Mesothelial cell of epicardium (in vitro differentiated cells): ENCODE measurements at regions not wholly inside any gene's neighbourhood (a gene's known extent, or its start where the extent isn't known, plus 50 kb on each side); places are given as distances from the start of the nearest gene placed in this dataset.

Source experiments
- DNase-seq, 2 experiments: peaks; one replicate each; pipeline ENCODE4 v3.0.0; 2021; ENCODE audit warnings: low spot score in 2 of 2; ENCODE audit not compliant: unreplicated experiment in 2 of 2
- H3K27ac Mint-ChIP-seq: 2 replicates; pipeline ENCODE4 v1.8.0; 2021; ENCODE audit warnings: mixed read lengths
- H3K27me3 Mint-ChIP-seq: 2 replicates; pipeline ENCODE4 v1.8.0; 2021; ENCODE audit warnings: low read depth, mixed read lengths
- H3K36me3 Mint-ChIP-seq: 2 replicates; pipeline ENCODE4 v1.8.0; 2021; ENCODE audit warnings: mixed read lengths
- H3K4me1 Mint-ChIP-seq: 2 replicates; pipeline ENCODE4 v1.8.0; 2021; ENCODE audit warnings: mixed read lengths
- H3K4me3 Mint-ChIP-seq: 2 replicates; pipeline ENCODE4 v1.8.0; 2021; ENCODE audit warnings: mild to moderate bottlenecking, moderate library complexity, mixed read lengths
- H3K9me3 Mint-ChIP-seq: 2 replicates; pipeline ENCODE4 v1.8.0; 2021; ENCODE audit warnings: mixed read lengths
- CTCF ChIP-seq: fragments of 200-600 bp; sonication (generic); IDR thresholded peaks from one replicate; pipeline ENCODE4 v1.5.0; 2021; ENCODE audit warnings: antibody characterized with exemption; ENCODE audit not compliant: unreplicated experiment

- DNase-seq: no peak
- Mint-ChIP-seq H3K27me3 (no peaks in the 10 kb centered on the region), H3K9me3 (peaks cover 10% of the 10 kb centered on the region), H3K4me1 (no peaks in the 10 kb centered on the region), H3K36me3 (no peaks in the 10 kb centered on the region), H3K4me3 (no peak overlapping the region), H3K27ac (no peak overlapping the region)
- TF ChIP-seq CTCF: no peak
Measured at GRCh38 chr10:1893941-1894340, 156.6 kb upstream of the ADARB2 start.

GRCh38 chr10:1886039-1886438 lies 148.7 kb upstream of the ADARB2 start:
- peaks cover 43% of the 10 kb centered on the region for H3K9me3 Mint-ChIP-seq
- H3K36me3 Mint-ChIP-seq: no peaks in the 10 kb centered on the region
- no peak for TF ChIP-seq CTCF
- H3K27ac Mint-ChIP-seq: no peak overlapping the region
- no peak overlapping the region for H3K4me3 Mint-ChIP-seq
- H3K4me1 Mint-ChIP-seq: no peaks in the 10 kb centered on the region
- no peaks in the 10 kb centered on the region for H3K27me3 Mint-ChIP-seq
- DNase-seq: no peak

GRCh38 chr10:1882728-1883127 lies 145.4 kb upstream of the ADARB2 start:
- Mint-ChIP-seq H3K9me3 (peaks cover 21% of the 10 kb centered on the region), H3K4me1 (no peaks in the 10 kb centered on the region), H3K27me3 (peaks cover 3% of the 10 kb centered on the region), H3K27ac (no peak overlapping the region), H3K36me3 (no peaks in the 10 kb centered on the region), H3K4me3 (no peak overlapping the region)
- DNase-seq: no peak
- no peak for TF ChIP-seq CTCF

- no peaks in the 10 kb centered on the region for H3K4me1 Mint-ChIP-seq
- no peak for DNase-seq
- H3K27ac Mint-ChIP-seq: no peak overlapping the region
- peaks cover 21% of the 10 kb centered on the region for H3K9me3 Mint-ChIP-seq
- peaks cover 3% of the 10 kb centered on the region for H3K27me3 Mint-ChIP-seq
- no peak for TF ChIP-seq CTCF
- H3K36me3 Mint-ChIP-seq: no peaks in the 10 kb centered on the region
- no peak overlapping the region for H3K4me3 Mint-ChIP-seq
Measured at GRCh38 chr10:1882180-1882579, 144.9 kb upstream of the ADARB2 start.

GRCh38 chr10:1881636-1882035 lies 144.3 kb upstream of the ADARB2 start:
- Mint-ChIP-seq H3K36me3 (no peaks in the 10 kb centered on the region), H3K4me1 (no peaks in the 10 kb centered on the region), H3K27ac (no peak overlapping the region), H3K9me3 (peaks cover 17% of the 10 kb centered on the region), H3K27me3 (peaks cover 3% of the 10 kb centered on the region), H3K4me3 (no peak overlapping the region)
- DNase-seq: no peak
- TF ChIP-seq CTCF: no peak

- Mint-ChIP-seq H3K36me3 (no peaks in the 10 kb centered on the region), H3K27ac (no peak overlapping the region), H3K9me3 (peaks cover 16% of the 10 kb centered on the region), H3K4me1 (no peaks in the 10 kb centered on the region), H3K27me3 (peaks cover 5% of the 10 kb centered on the region), H3K4me3 (no peak overlapping the region)
- no peak for DNase-seq
- TF ChIP-seq CTCF: no peak
Measured at GRCh38 chr10:1874533-1874932, 137.2 kb upstream of the ADARB2 start.
